OCI-LY3 (cell line): ENCODE measurements at regions not wholly inside any gene's neighbourhood (a gene's known extent, or its start where the extent isn't known, plus 50 kb on each side); places are given as distances from the start of the nearest gene placed in this dataset.

Experiments used
- H2AFZ ChIP-seq: fragments of 200-600, 300-600 bp; shearing (Covaris generic); 2 replicates; pipeline ENCODE4 v1.6.0; 2014; ENCODE audit warnings: antibody characterized with exemption, low read depth, low read length
- H3K27ac ChIP-seq: fragments of 200-600, 300-600 bp; sonication (generic); 2 replicates; pipeline ENCODE4 v1.5.1; 2014; ENCODE audit warnings: mild to moderate bottlenecking, low read length, moderate library complexity, mixed read lengths
- H3K27me3 ChIP-seq: fragments of 200-600, 300-600 bp; sonication (generic); 2 replicates; pipeline ENCODE4 v1.6.1; 2014; ENCODE audit warnings: low read depth, low read length, mixed read lengths
- H3K36me3 ChIP-seq: fragments of 200-600, 300-600 bp; sonication (generic); replicated peaks from 2 replicates; pipeline ENCODE3; 2014; ENCODE audit warnings: low read depth, low read length, mixed read lengths
- H3K4me1 ChIP-seq: fragments of 300-600, 200-600 bp; sonication (generic); 2 replicates; pipeline ENCODE4 v1.6.1; 2014; ENCODE audit warnings: low read length, mixed read lengths
- H3K4me2 ChIP-seq: fragments of 200-600, 300-600 bp; sonication (generic); 2 replicates; pipeline ENCODE4 v1.6.1; 2014; ENCODE audit warnings: low read length, mixed read lengths
- H3K4me3 ChIP-seq: fragments of 300-600, 200-600 bp; sonication (generic); 2 replicates; pipeline ENCODE4 v1.5.1; 2014; ENCODE audit warnings: antibody characterized with exemption, mild to moderate bottlenecking, low read length, moderate library complexity
- H3K79me2 ChIP-seq: fragments of 300-600, 200-600 bp; shearing (Covaris generic); 2 replicates; pipeline ENCODE4 v1.6.1; 2014; ENCODE audit warnings: mild to moderate bottlenecking, low read length, mixed read lengths
- H3K9ac ChIP-seq: fragments of 300-600, 200-600 bp; shearing (Covaris generic); 2 replicates; pipeline ENCODE4 v1.6.0; 2014; ENCODE audit warnings: mild to moderate bottlenecking, low read length, moderate library complexity
- H3K9me3 ChIP-seq: fragments of 200-600, 300-600 bp; shearing (Covaris generic); 2 replicates; pipeline ENCODE4 v1.6.1; 2014; ENCODE audit warnings: low read length, mixed read lengths; ENCODE audit not compliant: insufficient read depth
- H4K20me1 ChIP-seq: fragments of 200-600, 300-600 bp; sonication (generic); 2 replicates; pipeline ENCODE4 v1.6.1; 2016; ENCODE audit warnings: low read length, mixed read lengths; ENCODE audit not compliant: insufficient read depth
- CTCF ChIP-seq: fragments of 200-600, 300-600 bp; sonication (generic); IDR thresholded peaks from 2 replicates; pipeline ENCODE4 v1.5.1; 2014; ENCODE audit warnings: antibody characterized with exemption, low read length, low read depth
- EZH2phosphoT487 ChIP-seq: fragments of 200-600 bp; shearing (Covaris generic); IDR thresholded peaks from 2 replicates; pipeline ENCODE4 v1.6.1; 2018; ENCODE audit warnings: antibody characterized with exemption, mixed run types, low read depth

GRCh38 chr5:56291079-56291643 is 58.0 kb upstream of the ANKRD55 start:
- Histone ChIP-seq H3K79me2 (no peaks in the 10 kb centered on the region), H3K27me3 (no peaks in the 10 kb centered on the region), H4K20me1 (no peaks in the 10 kb centered on the region), H3K36me3 (no peaks in the 10 kb centered on the region), H3K27ac (no peak overlapping the region), H3K4me3 (no peak overlapping the region), H2AFZ (no peak overlapping the region), H3K9ac (no peak overlapping the region), H3K4me1 (no peaks in the 10 kb centered on the region), H3K9me3 (no peaks in the 10 kb centered on the region), H3K4me2 (no peak overlapping the region)
- TF ChIP-seq CTCF (no peak), EZH2phosphoT487 (no peak)

- no peaks in the 10 kb centered on the region for H3K79me2 ChIP-seq
- no peak overlapping the region for H3K9ac ChIP-seq
- no peaks in the 10 kb centered on the region for H3K9me3 ChIP-seq
- no peaks in the 10 kb centered on the region for H4K20me1 ChIP-seq
- no peaks in the 10 kb centered on the region for H3K4me1 ChIP-seq
- no peak for TF ChIP-seq EZH2phosphoT487
- no peak for TF ChIP-seq CTCF
- H3K4me2 ChIP-seq, result no peak overlapping the region
- H3K27ac ChIP-seq, result no peak overlapping the region
- H3K27me3 ChIP-seq, result no peaks in the 10 kb centered on the region
- H2AFZ ChIP-seq, result no peak overlapping the region
- H3K36me3 ChIP-seq, result no peaks in the 10 kb centered on the region
- no peak overlapping the region for H3K4me3 ChIP-seq
Observed at GRCh38 chr5:56290378-56291078, 57.4 kb upstream of the ANKRD55 start.

GRCh38 chr5:56289602-56289987 is 56.5 kb upstream of the ANKRD55 start:
- no peaks in the 10 kb centered on the region for H4K20me1 ChIP-seq
- no peaks in the 10 kb centered on the region for H3K79me2 ChIP-seq
- H3K36me3 ChIP-seq, result no peaks in the 10 kb centered on the region
- no peak overlapping the region for H2AFZ ChIP-seq
- H3K4me3 ChIP-seq, result no peak overlapping the region
- no peaks in the 10 kb centered on the region for H3K9me3 ChIP-seq
- no peak overlapping the region for H3K27ac ChIP-seq
- no peaks in the 10 kb centered on the region for H3K27me3 ChIP-seq
- H3K4me1 ChIP-seq, result no peaks in the 10 kb centered on the region
- no peak overlapping the region for H3K9ac ChIP-seq
- TF ChIP-seq EZH2phosphoT487 (no peak), CTCF (no peak)
- no peak overlapping the region for H3K4me2 ChIP-seq

GRCh38 chr5:56288873-56289601 is 55.9 kb upstream of the ANKRD55 start:
- no peaks in the 10 kb centered on the region for H4K20me1 ChIP-seq
- H3K27me3 ChIP-seq, result no peaks in the 10 kb centered on the region
- H3K9ac ChIP-seq, result no peak overlapping the region
- H3K9me3 ChIP-seq, result no peaks in the 10 kb centered on the region
- H2AFZ ChIP-seq, result no peak overlapping the region
- no peak overlapping the region for H3K4me3 ChIP-seq
- no peaks in the 10 kb centered on the region for H3K79me2 ChIP-seq
- no peak overlapping the region for H3K27ac ChIP-seq
- TF ChIP-seq EZH2phosphoT487, result no peak
- TF ChIP-seq CTCF, result no peak
- no peaks in the 10 kb centered on the region for H3K36me3 ChIP-seq
- H3K4me1 ChIP-seq, result no peaks in the 10 kb centered on the region
- H3K4me2 ChIP-seq, result no peak overlapping the region
